MM.1S (cell line): ENCODE measurements at regions not wholly inside any gene's neighbourhood (a gene's known extent, or its start where the extent isn't known, plus 50 kb on each side); places are given as distances from the start of the nearest gene placed in this dataset.

Source experiments
- DNase-seq: peaks from one replicate; pipeline ENCODE4 v3.0.0-alpha.2; 2015
- H2AFZ ChIP-seq: fragments of 300-600 bp; sonication (generic); 2 replicates; pipeline ENCODE4 v1.6.0; 2016; ENCODE audit warnings: antibody characterized with exemption, low read length
- H3F3A ChIP-seq: fragments of 300-600 bp; sonication (generic); 2 replicates; pipeline ENCODE4 v1.6.1; 2016; ENCODE audit warnings: mild to moderate bottlenecking, antibody characterized with exemption, low read length, moderate library complexity, mixed read lengths; ENCODE audit not compliant: insufficient read depth
- H3K27ac ChIP-seq: fragments of 300-600 bp; sonication (generic); 2 replicates; pipeline ENCODE4 v1.5.1; 2016; ENCODE audit warnings: mild to moderate bottlenecking, low read length
- H3K27me3 ChIP-seq: fragments of 300-600 bp; sonication (generic); replicated peaks from 2 replicates; pipeline ENCODE4 v1.6.0; 2016; ENCODE audit warnings: low read length; ENCODE audit not compliant: insufficient read depth
- H3K36me3 ChIP-seq: fragments of 300-600 bp; sonication (generic); replicated peaks from 2 replicates; pipeline ENCODE4 v1.6.1; 2016; ENCODE audit warnings: mild to moderate bottlenecking, low read length, mixed read lengths; ENCODE audit not compliant: insufficient read depth
- H3K4me1 ChIP-seq: fragments of 300-600 bp; sonication (generic); 2 replicates; pipeline ENCODE4 v1.6.1; 2016; ENCODE audit warnings: low read length, mixed read lengths
- H3K4me2 ChIP-seq: fragments of 300-600 bp; sonication (generic); 2 replicates; pipeline ENCODE4 v1.6.0; 2016; ENCODE audit warnings: low read depth, low read length
- H3K4me3 ChIP-seq: fragments of 300-600 bp; sonication (generic); 2 replicates; pipeline ENCODE4 v1.5.1; 2016; ENCODE audit warnings: low read length, mixed read lengths
- H3K79me2 ChIP-seq: fragments of 300-600 bp; sonication (generic); 2 replicates; pipeline ENCODE4 v1.6.1; 2016; ENCODE audit warnings: mixed run types, low read length, mixed read lengths
- H3K9ac ChIP-seq: fragments of 300-600 bp; sonication (generic); 2 replicates; pipeline ENCODE4 v1.6.1; 2016; ENCODE audit warnings: low read length, mixed read lengths
- H3K9me2 ChIP-seq: fragments of 300-600 bp; sonication (generic); replicated peaks from 2 replicates; pipeline ENCODE4 v1.6.1; 2016; ENCODE audit warnings: mild to moderate bottlenecking, low read length, mixed read lengths; ENCODE audit not compliant: insufficient read depth
- H3K9me3 ChIP-seq: fragments of 300-600 bp; sonication (generic); replicated peaks from 2 replicates; pipeline ENCODE4 v1.6.1; 2016; ENCODE audit warnings: mild to moderate bottlenecking, low read length, mixed read lengths; ENCODE audit not compliant: insufficient read depth
- H4K20me1 ChIP-seq: fragments of 300-600 bp; sonication (generic); 2 replicates; pipeline ENCODE4 v1.6.1; 2016; ENCODE audit warnings: mild to moderate bottlenecking, low read length, moderate library complexity, mixed read lengths; ENCODE audit not compliant: insufficient read depth
- EZH2 ChIP-seq: fragments of 300-600 bp; sonication (generic); optimal IDR thresholded peaks from 2 replicates; pipeline ENCODE3; 2017; ENCODE audit warnings: low read depth, mild to moderate bottlenecking, antibody characterized with exemption, low read length, mixed read lengths
- EZH2phosphoT487 ChIP-seq: fragments of 300-600 bp; sonication (generic); IDR thresholded peaks from 2 replicates; pipeline ENCODE4 v1.6.1; 2018; ENCODE audit warnings: antibody characterized with exemption, low read length
- TF ChIP-seq, protein P1 (sequence below): fragments of 300-600 bp; sonication (generic); IDR thresholded peaks from 2 replicates; pipeline ENCODE4 v1.5.1; 2016; ENCODE audit warnings: antibody characterized with exemption, low read length, mixed read lengths

GRCh38 chr5:153347611-153348010 lies 142.9 kb upstream of the GRIA1 start:
- Histone ChIP-seq H3K27ac (no peak overlapping the region), H3K9me2 (no peaks in the 10 kb centered on the region), H3K4me2 (no peak overlapping the region), H3K4me3 (no peak overlapping the region), H3K4me1 (no peaks in the 10 kb centered on the region), H3K79me2 (no peaks in the 10 kb centered on the region), H3K9ac (no peak overlapping the region), H4K20me1 (no peaks in the 10 kb centered on the region), H3K36me3 (no peaks in the 10 kb centered on the region), H2AFZ (no peak overlapping the region), H3K27me3 (no peaks in the 10 kb centered on the region), H3F3A (no peaks in the 10 kb centered on the region), H3K9me3 (no peaks in the 10 kb centered on the region)
- TF ChIP-seq EZH2phosphoT487 (no peak), EZH2 (no peak)
- TF ChIP-seq, protein P1, sequence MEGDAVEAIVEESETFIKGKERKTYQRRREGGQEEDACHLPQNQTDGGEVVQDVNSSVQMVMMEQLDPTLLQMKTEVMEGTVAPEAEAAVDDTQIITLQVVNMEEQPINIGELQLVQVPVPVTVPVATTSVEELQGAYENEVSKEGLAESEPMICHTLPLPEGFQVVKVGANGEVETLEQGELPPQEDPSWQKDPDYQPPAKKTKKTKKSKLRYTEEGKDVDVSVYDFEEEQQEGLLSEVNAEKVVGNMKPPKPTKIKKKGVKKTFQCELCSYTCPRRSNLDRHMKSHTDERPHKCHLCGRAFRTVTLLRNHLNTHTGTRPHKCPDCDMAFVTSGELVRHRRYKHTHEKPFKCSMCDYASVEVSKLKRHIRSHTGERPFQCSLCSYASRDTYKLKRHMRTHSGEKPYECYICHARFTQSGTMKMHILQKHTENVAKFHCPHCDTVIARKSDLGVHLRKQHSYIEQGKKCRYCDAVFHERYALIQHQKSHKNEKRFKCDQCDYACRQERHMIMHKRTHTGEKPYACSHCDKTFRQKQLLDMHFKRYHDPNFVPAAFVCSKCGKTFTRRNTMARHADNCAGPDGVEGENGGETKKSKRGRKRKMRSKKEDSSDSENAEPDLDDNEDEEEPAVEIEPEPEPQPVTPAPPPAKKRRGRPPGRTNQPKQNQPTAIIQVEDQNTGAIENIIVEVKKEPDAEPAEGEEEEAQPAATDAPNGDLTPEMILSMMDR, result no peak
- DNase-seq, result no peak

DNA sequence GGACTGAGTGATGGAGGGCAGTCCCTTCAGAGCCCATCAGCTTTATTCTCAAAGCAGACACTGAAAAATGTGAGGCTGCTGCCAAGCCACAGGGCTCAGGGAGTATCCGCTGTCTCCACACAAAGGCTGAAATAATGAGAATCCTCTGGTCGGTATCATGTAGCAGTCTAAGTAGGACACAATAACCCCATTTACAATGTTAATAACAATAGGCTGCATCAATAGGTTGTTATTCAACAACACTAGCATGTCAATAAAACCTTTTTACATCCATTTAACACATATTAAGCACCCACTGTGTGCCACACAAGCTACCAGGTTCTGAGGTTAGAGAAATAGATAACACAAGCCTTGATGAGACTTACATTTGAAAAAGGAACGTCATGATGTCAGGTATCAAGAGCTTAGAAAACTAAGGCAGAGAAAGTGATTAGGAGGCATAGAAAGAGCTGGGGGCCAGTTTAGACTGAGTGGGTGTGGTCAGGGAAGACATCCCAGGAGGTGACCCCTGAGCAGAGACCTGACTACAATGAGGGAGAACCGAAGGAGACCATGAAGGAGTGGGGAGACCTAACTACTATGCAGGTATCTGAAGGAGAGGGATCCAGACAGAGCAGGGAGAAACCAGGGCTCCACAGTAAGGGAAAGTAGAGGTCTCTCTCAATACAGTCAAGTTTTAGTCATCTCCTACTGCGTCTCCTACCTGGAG lies 140.1 kb upstream of the GRIA1 start:
- Histone ChIP-seq H3K4me1 (0 out of 2 replicates have a peak, but pooled peaks cover 3% of the 10 kb centered on the region), H3K27ac (no peak overlapping the region), H3K9me3 (no peaks in the 10 kb centered on the region), H4K20me1 (no peaks in the 10 kb centered on the region), H3K4me3 (no peak overlapping the region), H3K4me2 (no peak overlapping the region), H3K9me2 (no peaks in the 10 kb centered on the region), H2AFZ (no peak overlapping the region), H3K27me3 (no peaks in the 10 kb centered on the region), H3K9ac (no peak overlapping the region), H3F3A (no peaks in the 10 kb centered on the region), H3K79me2 (no peaks in the 10 kb centered on the region), H3K36me3 (no peaks in the 10 kb centered on the region)
- no peak for TF ChIP-seq EZH2
- no peak for DNase-seq

DNA sequence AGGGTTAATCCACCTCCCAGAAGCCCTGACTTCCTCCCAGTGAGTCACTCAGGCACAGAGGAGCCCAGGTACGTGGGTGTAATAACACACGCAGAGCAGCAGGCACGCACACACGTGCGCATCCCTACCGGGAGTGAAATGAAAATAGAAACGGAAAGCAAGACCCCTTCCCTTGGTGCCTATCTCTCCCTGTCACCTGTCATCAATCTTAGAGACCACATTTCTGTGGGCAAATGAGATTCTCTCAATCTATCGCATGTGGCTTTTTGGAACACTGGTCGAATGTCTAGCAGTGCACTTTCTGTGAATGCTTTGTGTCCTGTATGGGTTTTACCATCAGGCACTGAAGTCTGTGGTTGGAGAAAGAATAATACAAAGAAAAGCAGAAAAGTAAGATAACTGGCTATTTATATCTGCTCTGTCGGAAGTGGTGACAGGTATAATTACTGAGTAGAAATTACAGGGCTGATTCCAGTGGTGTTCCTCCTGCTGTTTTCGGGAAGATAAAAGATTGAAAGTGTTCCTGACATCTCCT lies 137.7 kb upstream of the GRIA1 start:
- TF ChIP-seq EZH2 (no peak), EZH2phosphoT487 (no peak)
- TF ChIP-seq, protein P1, result no peak
- H3K4me3 ChIP-seq, result peak overlapping the region; percentile 36
- no peak overlapping the region for H2AFZ ChIP-seq
- no peaks in the 10 kb centered on the region for H3K9me3 ChIP-seq
- H3K27ac ChIP-seq, result no peak overlapping the region
- 0 out of 2 replicates have a peak, but pooled peaks cover 3% of the 10 kb centered on the region for H3K4me1 ChIP-seq
- no peaks in the 10 kb centered on the region for H3K9me2 ChIP-seq
- H4K20me1 ChIP-seq, result no peaks in the 10 kb centered on the region
- peak; percentile 69 for DNase-seq
- no peaks in the 10 kb centered on the region for H3K36me3 ChIP-seq
- no peak overlapping the region for H3K9ac ChIP-seq
- H3K4me2 ChIP-seq, result peak overlapping the region; percentile 51
- peaks cover 17% of the 10 kb centered on the region for H3K27me3 ChIP-seq
- no peaks in the 10 kb centered on the region for H3F3A ChIP-seq
- no peaks in the 10 kb centered on the region for H3K79me2 ChIP-seq
